D721Med (cell line): ENCODE measurements at regions not wholly inside any gene's neighbourhood (a gene's known extent, or its start where the extent isn't known, plus 50 kb on each side); places are given as distances from the start of the nearest gene placed in this dataset.

Source experiments
- DNase-seq: peaks from one replicate; pipeline ENCODE4 v3.0.0; 2011; ENCODE audit warnings: low spot score; ENCODE audit not compliant: insufficient read length
- FAIRE-seq: peaks from 2 replicates; lab custom pipeline; 2011; peaks lifted over from hg19 to GRCh38; lab: Jason Lieb, UNC
- CTCF ChIP-seq: IDR thresholded peaks from 2 replicates; pipeline ENCODE4 v1.5.1; 2012; ENCODE audit warnings: mild to moderate bottlenecking, control low read depth; ENCODE audit not compliant: insufficient read depth; ENCODE audit errors: missing control alignments

- TF ChIP-seq CTCF: no peak
- FAIRE-seq (no peak), DNase-seq (no peak)
Measured at GRCh38 chr1:60906526-60906925, 175.8 kb upstream of the NFIA start.

DNA sequence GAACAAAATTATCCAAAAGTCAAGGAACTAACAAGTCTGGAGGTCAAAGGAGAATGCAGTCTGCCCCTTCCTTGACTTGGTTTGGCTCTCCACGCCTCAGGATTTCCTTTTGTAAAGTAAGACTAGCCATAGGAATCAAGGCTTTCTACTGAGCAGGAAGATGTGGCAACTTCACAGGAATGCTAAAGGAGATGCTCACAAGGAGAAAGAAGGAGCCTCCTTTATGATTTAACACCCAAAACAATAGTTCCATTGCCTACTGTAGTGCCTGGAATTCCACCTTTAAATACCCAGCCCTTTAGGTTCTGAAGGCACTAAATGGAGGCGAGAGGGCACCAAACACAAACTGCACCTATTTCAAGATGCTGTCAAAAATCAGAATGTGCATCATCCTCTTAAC, 176.3 kb upstream of the NFIA start:
- no peak for TF ChIP-seq CTCF
- DNase-seq: no peak
- FAIRE-seq: no peak

DNA sequence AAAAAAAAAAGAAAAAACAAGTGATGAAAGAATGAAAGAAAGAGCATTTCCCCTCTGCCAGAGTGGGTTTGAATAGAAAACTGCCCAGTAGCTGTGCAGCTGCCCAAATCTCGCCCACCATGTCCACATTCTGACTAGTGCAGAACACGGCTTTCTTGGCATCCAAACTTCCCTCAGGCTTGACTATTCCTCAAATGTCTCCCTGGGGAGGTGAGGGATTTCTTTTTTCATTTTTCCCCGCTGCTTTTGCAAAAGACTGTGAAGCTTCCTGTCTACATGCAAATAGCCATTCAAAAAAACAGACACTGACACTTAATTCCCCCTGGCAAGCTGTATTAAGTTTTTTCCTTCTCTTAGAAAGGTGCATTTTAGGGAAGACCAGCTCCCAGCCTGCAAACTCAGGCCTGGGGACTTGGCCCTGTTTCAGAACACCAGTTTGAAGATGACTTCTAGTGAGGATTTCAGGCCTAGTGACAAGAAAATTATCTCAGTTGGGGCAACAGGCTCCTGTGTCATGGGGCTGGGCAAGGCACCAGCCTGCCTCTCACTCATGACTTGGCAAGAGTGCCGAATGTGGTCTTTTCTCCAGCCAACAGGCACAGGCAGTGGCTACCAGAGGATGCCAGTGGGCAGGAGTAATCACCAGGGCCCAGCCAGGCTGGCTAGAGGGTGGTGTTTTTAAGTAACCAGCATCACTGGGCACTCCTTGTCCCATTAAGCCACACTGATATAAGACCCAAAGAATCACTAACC, 178.1 kb upstream of the NFIA start:
- no peak for TF ChIP-seq CTCF
- FAIRE-seq (no peak), DNase-seq (no peak)

GRCh38 chr1:60903591-60903990, 178.8 kb upstream of the NFIA start:
- FAIRE-seq: no peak
- DNase-seq: no peak
- no peak for TF ChIP-seq CTCF

DNA sequence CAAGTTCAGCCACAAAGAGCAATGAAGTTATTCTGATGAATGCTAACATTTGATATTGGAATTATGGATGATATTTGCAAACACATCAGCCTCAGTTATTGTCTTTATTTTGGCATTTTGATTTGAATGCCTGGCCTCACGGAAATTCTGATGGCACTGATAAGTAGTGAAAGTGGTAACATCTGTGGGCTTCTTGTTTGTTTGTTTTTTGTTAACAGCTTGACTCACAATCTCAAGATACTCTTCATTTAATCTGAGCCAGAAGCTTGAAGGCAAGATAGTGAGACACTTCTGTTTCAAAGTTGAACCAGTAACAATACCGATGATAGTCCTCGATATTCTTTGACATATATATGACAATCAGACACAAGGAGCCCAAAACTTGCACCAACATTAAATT, 182.9 kb upstream of the NFIA start:
- TF ChIP-seq CTCF: no peak
- no peak for FAIRE-seq

DNA sequence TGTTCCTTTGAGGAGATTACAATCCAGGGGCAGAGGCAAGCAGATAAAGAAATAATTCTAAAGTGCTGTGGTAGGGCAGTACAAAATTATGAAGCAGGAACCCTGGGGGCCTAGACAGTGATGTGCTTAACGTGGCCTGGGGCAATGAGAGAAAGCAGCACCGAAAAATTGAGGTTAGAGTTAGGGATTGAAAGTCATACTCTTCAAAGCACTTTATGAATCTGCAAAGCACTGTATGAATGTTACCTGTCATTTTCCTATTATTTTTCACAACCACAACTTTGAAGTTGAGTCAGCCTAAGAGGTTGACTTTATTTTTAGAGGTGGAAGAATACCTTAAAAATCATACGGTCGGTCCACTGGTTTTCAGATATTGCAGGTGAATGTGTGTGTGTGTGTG, 183.4 kb upstream of the NFIA start:
- no peak for FAIRE-seq
- no peak for TF ChIP-seq CTCF
- no peak for DNase-seq

More for the DNA sequence above, 182.9 kb upstream of the NFIA start:
- DNase-seq: no peak

DNA sequence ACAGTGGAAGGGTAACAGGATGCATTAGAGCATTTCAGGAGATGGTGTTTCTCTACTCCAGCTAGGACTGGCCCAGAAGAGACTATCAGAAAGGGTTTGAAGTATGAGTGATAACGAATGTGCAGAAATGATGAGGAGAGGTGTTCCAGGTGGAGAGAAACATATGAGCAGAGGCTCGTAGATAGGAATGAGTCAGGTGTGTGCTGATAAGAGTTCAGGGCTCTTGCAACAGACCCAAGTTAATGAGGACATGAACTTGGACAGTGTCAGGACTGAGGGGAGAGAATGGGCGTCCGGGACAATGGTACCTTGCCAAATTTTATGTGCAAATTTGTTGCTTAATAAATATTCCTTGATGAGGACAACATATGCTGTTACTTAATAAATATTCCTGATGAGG, 183.9 kb upstream of the NFIA start:
- DNase-seq (no peak), FAIRE-seq (no peak)
- TF ChIP-seq CTCF: no peak
